GM21723 (cell line): ENCODE measurements at regions not wholly inside any gene's neighbourhood (a gene's known extent, or its start where the extent isn't known, plus 50 kb on each side); places are given as distances from the start of the nearest gene placed in this dataset.
"Not testable (repeated sequence)": the region's sequence is repeated elsewhere in the genome, so short reads cannot be mapped to it uniquely, and the experiment has no call there.

Experiments
- ATAC-seq: cut with Tn5 transposase; IDR thresholded peaks from one replicate; pipeline ENCODE4 v1.9.1; 2021; ENCODE audit warnings: mild to moderate bottlenecking, moderate library complexity; ENCODE audit not compliant: unreplicated experiment

GRCh38 chr7:80082213-80082612, 52.4 kb upstream of the GNAI1 start:
- ATAC-seq: no peak

- ATAC-seq: no peak
Observed at GRCh38 chr7:80078886-80079285, 55.7 kb upstream of the GNAI1 start.

GRCh38 chr7:80078159-80078731, 56.4 kb upstream of the GNAI1 start:
- ATAC-seq: no peak

GRCh38 chr7:80070391-80070790, 64.2 kb upstream of the GNAI1 start:
- ATAC-seq: no peak

- ATAC-seq: no peak
Observed at GRCh38 chr7:80066639-80067038, 68.0 kb upstream of the GNAI1 start.

GRCh38 chr7:80063834-80064233, 70.8 kb upstream of the GNAI1 start:
- no peak for ATAC-seq

- ATAC-seq: no peak
Observed at GRCh38 chr7:80060218-80060806, 74.3 kb upstream of the GNAI1 start.

- ATAC-seq: no peak
Observed at GRCh38 chr7:80057488-80057887, 77.1 kb upstream of the GNAI1 start.

GRCh38 chr7:80054356-80054755, 80.3 kb upstream of the GNAI1 start:
- ATAC-seq: no peak

- no peak for ATAC-seq
Observed at GRCh38 chr7:80053124-80053523, 81.5 kb upstream of the GNAI1 start.

- ATAC-seq: no peak
Observed at GRCh38 chr7:80047856-80048459, 86.7 kb upstream of the GNAI1 start.

- no peak for ATAC-seq
Observed at GRCh38 chr7:80047032-80047431, 87.6 kb upstream of the GNAI1 start.

- ATAC-seq: no peak
Observed at GRCh38 chr7:80044796-80045195, 89.8 kb upstream of the GNAI1 start.

GRCh38 chr7:80040752-80041151, 93.9 kb upstream of the GNAI1 start:
- ATAC-seq: no peak

GRCh38 chr7:80040335-80040734, 94.3 kb upstream of the GNAI1 start:
- ATAC-seq: no peak

- no peak for ATAC-seq
Observed at GRCh38 chr7:80039251-80039884, 95.3 kb upstream of the GNAI1 start.

GRCh38 chr7:80037689-80038088, 96.9 kb upstream of the GNAI1 start:
- ATAC-seq: no peak

GRCh38 chr7:80036107-80036506, 98.5 kb upstream of the GNAI1 start:
- ATAC-seq: no peak

GRCh38 chr7:80028717-80029116, 105.9 kb upstream of the GNAI1 start:
- ATAC-seq: no peak

GRCh38 chr7:80027611-80028173, 106.9 kb upstream of the GNAI1 start:
- ATAC-seq: no peak

GRCh38 chr7:80026766-80027165, 107.9 kb upstream of the GNAI1 start:
- no peak for ATAC-seq

GRCh38 chr7:80020277-80020676, 114.4 kb upstream of the GNAI1 start:
- ATAC-seq: not testable (repeated sequence)
